Psoas muscle (tissue), 7 donors: ENCODE measurements at regions not wholly inside any gene's neighbourhood (a gene's known extent, or its start where the extent isn't known, plus 50 kb on each side); places are given as distances from the start of the nearest gene placed in this dataset.

Experiments used
- ATAC-seq, 4 donors: fragments of 200-7000 bp; cut with Tn5 transposase; one replicate each; pipeline ENCODE4 v1.9.1; 2020; ENCODE audit warnings: moderate library complexity in 3 of 4, mild to moderate bottlenecking in 2 of 4
- DNase-seq, 2 donors: peaks; one replicate each; pipeline ENCODE4 v3.0.0-alpha.2; 2020
- H3K27ac ChIP-seq: fragments of 200-600 bp; one replicate; pipeline ENCODE4 v1.8.0; 2022
- H3K27me3 ChIP-seq, 3 donors: fragments of 200-600 bp in 1 of 3; one replicate each; pipeline versions ENCODE4 v1.6.1 to v1.8.0; 2013 to 2022; ENCODE audit warnings: low read length in 2 of 3, mild to moderate bottlenecking in 2 of 3, moderate library complexity in 1 of 3; ENCODE audit not compliant: insufficient read depth in 3 of 3
- H3K36me3 ChIP-seq, 2 donors: fragments of 200-600 bp in 1 of 2; one replicate each; pipeline versions ENCODE4 v1.6.1 to v1.8.0; 2013 to 2022; ENCODE audit warnings: low read depth in 1 of 2, mild to moderate bottlenecking in 1 of 2, moderate library complexity in 1 of 2; ENCODE audit not compliant: insufficient read depth in 1 of 2
- H3K4me1 ChIP-seq: fragments of 200-600 bp; one replicate; pipeline ENCODE4 v1.8.0; 2022
- H3K4me3 ChIP-seq: fragments of 200-600 bp; one replicate; pipeline ENCODE4 v1.8.0; 2022; ENCODE audit warnings: mild to moderate bottlenecking
- H3K9me3 ChIP-seq: fragments of 200-600 bp; one replicate; pipeline ENCODE4 v1.8.0; 2022
- WGBS, 3 donors: extraction: QIAGEN DNeasy Blood & Tissue Kit; methylation state at CpG; one replicate each; pipeline versions ENCODE4 v1.1.6 to v1.1.7; 2013; 5-methylcytosine and 5-hydroxymethylcytosine counted together
- intact Hi-C, 2 donors: fragments of 100-400 bp; cut with DNase I; formaldehyde crosslinking; loops; one replicate each; pipeline versions ENCODE4 v1.11.0 to v1.14.2; 2022
- TF ChIP-seq, protein P1 (sequence below): fragments of 200-600 bp; IDR thresholded peaks from one replicate; pipeline ENCODE4 v1.8.0; 2022; ENCODE audit warnings: antibody characterized with exemption
- donor health status: healthy with polysubstance abuse.
- donor health status: DM: no; HTN: no; CAD: no; lungs with moderate emphysema.
- donor health status: Bipolar disorder and iron deficiency.
- donor health status: healthy.
- donor health status: DM: yes; HTN: yes; CAD: no.
- donor health status: DM: no; HTN: no; CAD: no.
- donor health status: DM: yes; HTN: yes; CAD: no.

- Histone ChIP-seq H3K4me1 (no peaks in the 10 kb centered on the region), H3K27me3 (peaks cover 3 to 10% (median 7%) of the 10 kb centered on the region in 3 donors), H3K36me3 (no peaks in the 10 kb centered on the region), H3K4me3 (no peak overlapping the region), H3K9me3 (no peaks in the 10 kb centered on the region), H3K27ac (no peak overlapping the region)
- 16 to 33% (median 25%) methylated on average over 8 of the region's 8 CpGs for WGBS, 3 donors
- no peak for DNase-seq
- intact Hi-C loops = no loop called here
- TF ChIP-seq, protein P1, sequence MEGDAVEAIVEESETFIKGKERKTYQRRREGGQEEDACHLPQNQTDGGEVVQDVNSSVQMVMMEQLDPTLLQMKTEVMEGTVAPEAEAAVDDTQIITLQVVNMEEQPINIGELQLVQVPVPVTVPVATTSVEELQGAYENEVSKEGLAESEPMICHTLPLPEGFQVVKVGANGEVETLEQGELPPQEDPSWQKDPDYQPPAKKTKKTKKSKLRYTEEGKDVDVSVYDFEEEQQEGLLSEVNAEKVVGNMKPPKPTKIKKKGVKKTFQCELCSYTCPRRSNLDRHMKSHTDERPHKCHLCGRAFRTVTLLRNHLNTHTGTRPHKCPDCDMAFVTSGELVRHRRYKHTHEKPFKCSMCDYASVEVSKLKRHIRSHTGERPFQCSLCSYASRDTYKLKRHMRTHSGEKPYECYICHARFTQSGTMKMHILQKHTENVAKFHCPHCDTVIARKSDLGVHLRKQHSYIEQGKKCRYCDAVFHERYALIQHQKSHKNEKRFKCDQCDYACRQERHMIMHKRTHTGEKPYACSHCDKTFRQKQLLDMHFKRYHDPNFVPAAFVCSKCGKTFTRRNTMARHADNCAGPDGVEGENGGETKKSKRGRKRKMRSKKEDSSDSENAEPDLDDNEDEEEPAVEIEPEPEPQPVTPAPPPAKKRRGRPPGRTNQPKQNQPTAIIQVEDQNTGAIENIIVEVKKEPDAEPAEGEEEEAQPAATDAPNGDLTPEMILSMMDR = no peak
- ATAC-seq = no peak
These were observed 74.7 kb downstream of the MSX2 start for GRCh38 chr5:174799121-174799520.

DNA sequence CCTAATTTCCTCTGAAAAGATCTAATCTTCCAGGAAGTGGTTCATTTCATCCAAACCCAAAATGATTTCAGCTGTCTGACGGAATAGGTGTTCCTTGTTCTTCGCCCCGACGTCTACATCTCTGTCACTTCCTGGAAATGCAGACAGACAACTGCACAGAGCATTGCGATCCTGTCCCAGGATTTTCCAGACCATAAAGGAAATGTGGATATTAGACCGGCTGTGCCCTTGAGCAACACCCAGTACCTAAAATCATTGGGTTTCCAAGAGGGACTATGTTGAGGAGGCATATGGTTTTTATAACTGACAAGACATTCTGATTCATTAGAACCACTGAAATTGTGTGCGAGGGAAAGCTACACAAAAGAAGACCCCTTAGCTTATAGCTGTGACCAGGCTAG lies 74.2 kb downstream of the MSX2 start:
- Histone ChIP-seq H3K27me3 (peaks cover 3 to 10% (median 10%) of the 10 kb centered on the region in 3 donors), H3K9me3 (no peaks in the 10 kb centered on the region), H3K4me3 (no peak overlapping the region), H3K27ac (no peak overlapping the region), H3K36me3 (no peaks in the 10 kb centered on the region), H3K4me1 (no peaks in the 10 kb centered on the region)
- ATAC-seq (no peak), DNase-seq (no peak)
- WGBS, 3 donors = 53 to 66% (median 57%) methylated on average over 7 of the region's 7 CpGs
- intact Hi-C loops = no loop called here
- TF ChIP-seq, protein P1 = no peak

- 69 to 73% (median 70%) methylated on average over 7 of the region's 7 CpGs for WGBS, 3 donors
- no peaks in the 10 kb centered on the region for H3K4me1 ChIP-seq
- no peak for DNase-seq
- H3K36me3 ChIP-seq = no peaks in the 10 kb centered on the region
- intact Hi-C loops = no loop called here
- no peaks in the 10 kb centered on the region for H3K9me3 ChIP-seq
- H3K27me3 ChIP-seq = peaks cover 3 to 15% (median 10%) of the 10 kb centered on the region in 3 donors
- H3K27ac ChIP-seq = no peak overlapping the region
- TF ChIP-seq, protein P1 = no peak
- no peak for ATAC-seq
- H3K4me3 ChIP-seq = no peak overlapping the region
These were observed 72.4 kb downstream of the MSX2 start for GRCh38 chr5:174796711-174797192.

- intact Hi-C loops = no loop called here
- 46 to 52% (median 48%) methylated on average over 11 of the region's 11 CpGs for WGBS, 3 donors
These were observed 70.7 kb downstream of the MSX2 start for GRCh38 chr5:174794931-174795672.

More at GRCh38 chr5:174794931-174795672, 70.7 kb downstream of the MSX2 start:
- TF ChIP-seq, protein P1 = no peak
- Histone ChIP-seq H3K9me3 (no peaks in the 10 kb centered on the region), H3K27ac (no peak overlapping the region), H3K36me3 (no peaks in the 10 kb centered on the region), H3K4me1 (no peaks in the 10 kb centered on the region), H3K27me3 (peaks cover 3 to 15% (median 10%) of the 10 kb centered on the region in 3 donors), H3K4me3 (no peak overlapping the region)
- ATAC-seq (no peak), DNase-seq (no peak)
